HG02970 (cell line): ENCODE measurements at regions not wholly inside any gene's neighbourhood (a gene's known extent, or its start where the extent isn't known, plus 50 kb on each side); places are given as distances from the start of the nearest gene placed in this dataset.
"Not testable (repeated sequence)": the region's sequence is repeated elsewhere in the genome, so short reads cannot be mapped to it uniquely, and the experiment has no call there.

Experiments
- ATAC-seq: cut with Tn5 transposase; IDR thresholded peaks from one replicate; pipeline ENCODE4 v1.9.1; 2021; ENCODE audit warnings: mild to moderate bottlenecking, moderate library complexity, moderate number of reproducible peaks; ENCODE audit not compliant: unreplicated experiment, low FRiP score

- ATAC-seq, result no peak
Observed at GRCh38 chr10:52472406-52473146, 158.5 kb downstream of the DKK1 start.

- no peak for ATAC-seq
Observed at GRCh38 chr10:52474265-52474664, 160.2 kb downstream of the DKK1 start.

- ATAC-seq, result no peak
Observed at GRCh38 chr10:52477305-52477704, 163.2 kb downstream of the DKK1 start.

GRCh38 chr10:52479567-52479966 lies 165.5 kb downstream of the DKK1 start:
- no peak for ATAC-seq

- no peak for ATAC-seq
Observed at GRCh38 chr10:52481986-52482555, 168.0 kb downstream of the DKK1 start.

GRCh38 chr10:52483587-52483986 lies 169.5 kb downstream of the DKK1 start:
- ATAC-seq, result no peak

- ATAC-seq, result no peak
Observed at GRCh38 chr10:52484206-52485065, 170.4 kb downstream of the DKK1 start.

GRCh38 chr10:52485462-52485861 lies 171.4 kb downstream of the DKK1 start:
- no peak for ATAC-seq

GRCh38 chr10:52486840-52487611 lies 172.9 kb downstream of the DKK1 start:
- ATAC-seq, result no peak

- no peak for ATAC-seq
Observed at GRCh38 chr10:52488606-52489485, 174.8 kb downstream of the DKK1 start.

- no peak for ATAC-seq
Observed at GRCh38 chr10:52491246-52491995, 177.3 kb downstream of the DKK1 start.

GRCh38 chr10:52499281-52499680 lies 185.2 kb downstream of the DKK1 start:
- ATAC-seq, result no peak

- ATAC-seq, result no peak
Observed at GRCh38 chr10:52500476-52500875, 186.4 kb downstream of the DKK1 start.

- ATAC-seq, result no peak
Observed at GRCh38 chr10:52502237-52502636, 188.2 kb downstream of the DKK1 start.

GRCh38 chr10:52505341-52505740 lies 191.3 kb downstream of the DKK1 start:
- ATAC-seq, result not testable (repeated sequence)

- no peak for ATAC-seq
Observed at GRCh38 chr10:52514481-52514880, 200.4 kb downstream of the DKK1 start.

- ATAC-seq, result no peak
Observed at GRCh38 chr10:52517012-52517411, 202.9 kb downstream of the DKK1 start.

- ATAC-seq, result no peak
Observed at GRCh38 chr10:52523696-52524095, 209.6 kb downstream of the DKK1 start.

- ATAC-seq, result no peak
Observed at GRCh38 chr10:52525761-52526160, 211.7 kb downstream of the DKK1 start.
